HCT116 (cell line): ENCODE measurements at regions not wholly inside any gene's neighbourhood (a gene's known extent, or its start where the extent isn't known, plus 50 kb on each side); places are given as distances from the start of the nearest gene placed in this dataset.

Experiments used
- CTCF ChIP-seq, 3 experiments: fragments of 200-600 bp in 1 of 3; sonication (generic) in 1 of 3; IDR thresholded peaks in 2 of 3; conservative IDR thresholded peaks in 1 of 3; 2 replicates each; pipeline ENCODE4 v1.5.1; 2012 to 2017; ENCODE audit warnings: low read depth in 2 of 3, low read length in 2 of 3, antibody characterized with exemption in 1 of 3, borderline replicate concordance in 1 of 3, control low read depth in 1 of 3, mild to moderate bottlenecking in 1 of 3, mixed read lengths in 1 of 3, mixed run types in 1 of 3, moderate library complexity in 1 of 3; ENCODE audit not compliant: insufficient read depth in 1 of 3
- POLR2A ChIP-seq: IDR thresholded peaks from 2 replicates; pipeline ENCODE4 v1.7.0; 2011; ENCODE audit warnings: borderline replicate concordance; ENCODE audit not compliant: insufficient read depth, insufficient read length; ENCODE audit errors: extremely low read depth

- TF ChIP-seq CTCF (IDR thresholded peaks at IDR 0.05 in 2 of 3, conservative IDR thresholded peaks at IDR 0.05 in 1 of 3; ENCODE audit: borderline replicate concordance in 1 of 3, insufficient read depth in 1 of 3, low read depth in 2 of 3, low read length in 2 of 3) (no peak), POLR2A (no peak)
Observed at GRCh38 chr6:21739241-21739640, 145.7 kb downstream of the SOX4 start.
